Gastroesophageal sphincter (tissue), 3 donors: ENCODE measurements at regions not wholly inside any gene's neighbourhood (a gene's known extent, or its start where the extent isn't known, plus 50 kb on each side); places are given as distances from the start of the nearest gene placed in this dataset.

Source experiments
- CTCF ChIP-seq, 4 experiments: fragments of 200-600 bp in 2 of 4; fragments of 450-650 bp in 2 of 4; sonication (generic) in 1 of 4; IDR thresholded peaks; one replicate each; pipeline ENCODE4 v1.5.1; 2017 to 2019; ENCODE audit warnings: antibody characterized with exemption in 4 of 4, mild to moderate bottlenecking in 2 of 4, moderate library complexity in 2 of 4
- POLR2A ChIP-seq, 2 donors: fragments of 450-650 bp; IDR thresholded peaks; one replicate each; pipeline ENCODE4 v1.6.1; 2017; ENCODE audit warnings: antibody characterized with exemption in 2 of 2, mild to moderate bottlenecking in 2 of 2, moderate library complexity in 1 of 2
- POLR2AphosphoS5 ChIP-seq: sonication (generic); formaldehyde crosslinking; IDR thresholded peaks from one replicate; pipeline ENCODE4 v1.6.1; 2017; ENCODE audit warnings: antibody characterized with exemption

GRCh38 chr12:114911196-114911595, 227.2 kb upstream of the TBX3 start:
- TF ChIP-seq POLR2AphosphoS5 (no peak), POLR2A (IDR thresholded peaks at IDR 0.05) (no peak), CTCF (IDR thresholded peaks at IDR 0.05) (no peak)
